Spleen (tissue), 7 donors: ENCODE measurements at regions not wholly inside any gene's neighbourhood (a gene's known extent, or its start where the extent isn't known, plus 50 kb on each side); places are given as distances from the start of the nearest gene placed in this dataset.

Experiments
- CTCF ChIP-seq, 11 experiments: fragments of 200-600 bp in 7 of 11; fragments of 450-650 bp in 4 of 11; sonication (generic) in 4 of 11; IDR thresholded peaks in 8 of 11; conservative IDR thresholded peaks in 3 of 11; 1 replicate in 7 of 11; 2 replicates in 4 of 11; pipeline versions ENCODE4 v1.4.0 to v1.8.0; 2016 to 2021; ENCODE audit warnings: antibody characterized with exemption in 11 of 11, inconsistent platforms in 4 of 11, mild to moderate bottlenecking in 1 of 11
- POLR2A ChIP-seq, 3 donors: fragments of 450-650 bp; IDR thresholded peaks; one replicate each; pipeline ENCODE4 v1.5.1; 2017; ENCODE audit warnings: antibody characterized with exemption in 3 of 3, mild to moderate bottlenecking in 1 of 3
- POLR2AphosphoS5 ChIP-seq, 3 donors: sonication (generic); formaldehyde crosslinking; IDR thresholded peaks; one replicate each; pipeline ENCODE4 v1.5.1; 2017; ENCODE audit warnings: antibody characterized with exemption in 3 of 3
- donor health status: DM: no; HTN: no; CAD: no; lungs with moderate emphysema.
- donor health status: DM: no; HTN: no; CAD: no.
- donor health status: DM: no; HTN: no; CAD: no.

GRCh38 chr9:108606401-108606800 lies 249.4 kb downstream of the ACTL7B start:
- TF ChIP-seq CTCF (IDR thresholded peaks at IDR 0.05 in 8 of 11, conservative IDR thresholded peaks at IDR 0.05 in 3 of 11), result no peak
- TF ChIP-seq POLR2A (IDR thresholded peaks at IDR 0.05), result no peak
- no peak for TF ChIP-seq POLR2AphosphoS5 (IDR thresholded peaks at IDR 0.05)
